ENCODE measurements at regions not wholly inside any gene's neighbourhood (a gene's known extent, or its start where the extent isn't known, plus 50 kb on each side); places are given as distances from the start of the nearest gene placed in this dataset.

- H4K20me1 ChIP-seq (ENCODE audit: insufficient read depth, low read length): no peaks in the 10 kb centered on the region
- H3K9me3 ChIP-seq (replicated peaks; ENCODE audit: insufficient read depth, low read length): no peaks in the 10 kb centered on the region
- no peak overlapping the region for H3K27ac ChIP-seq (ENCODE audit: low read length)
- no peak for TF ChIP-seq CTCF (IDR thresholded peaks at IDR 0.05; ENCODE audit: low read length)
- TF ChIP-seq EZH2 (optimal IDR thresholded peaks at IDR 0.05; ENCODE audit: low read depth, low read length): no peak
- TF ChIP-seq EZH2phosphoT487 (IDR thresholded peaks at IDR 0.05; ENCODE audit: low read length): no peak
- H3K4me3 ChIP-seq (ENCODE audit: low read length): no peak overlapping the region
- H3K9ac ChIP-seq (ENCODE audit: low read length): no peak overlapping the region
- DNase-seq: no peak
- no peak overlapping the region for H2AFZ ChIP-seq (ENCODE audit: low read length)
- H3K9me2 ChIP-seq (replicated peaks; ENCODE audit: insufficient read depth, low read length): no peaks in the 10 kb centered on the region
- no peaks in the 10 kb centered on the region for H3K4me1 ChIP-seq (ENCODE audit: low read length)
- H3K27me3 ChIP-seq (replicated peaks; ENCODE audit: insufficient read depth, low read length): no peaks in the 10 kb centered on the region
- no peaks in the 10 kb centered on the region for H3F3A ChIP-seq (ENCODE audit: insufficient read depth, low read length)
- no peaks in the 10 kb centered on the region for H3K36me3 ChIP-seq (replicated peaks; ENCODE audit: insufficient read depth, low read length)
- no peak overlapping the region for H3K4me2 ChIP-seq (ENCODE audit: low read depth, low read length)
- no peaks in the 10 kb centered on the region for H3K79me2 ChIP-seq (ENCODE audit: low read length)
Measured at GRCh38 chr14:85731186-85731585, 201.2 kb downstream of the FLRT2 start.

DNA sequence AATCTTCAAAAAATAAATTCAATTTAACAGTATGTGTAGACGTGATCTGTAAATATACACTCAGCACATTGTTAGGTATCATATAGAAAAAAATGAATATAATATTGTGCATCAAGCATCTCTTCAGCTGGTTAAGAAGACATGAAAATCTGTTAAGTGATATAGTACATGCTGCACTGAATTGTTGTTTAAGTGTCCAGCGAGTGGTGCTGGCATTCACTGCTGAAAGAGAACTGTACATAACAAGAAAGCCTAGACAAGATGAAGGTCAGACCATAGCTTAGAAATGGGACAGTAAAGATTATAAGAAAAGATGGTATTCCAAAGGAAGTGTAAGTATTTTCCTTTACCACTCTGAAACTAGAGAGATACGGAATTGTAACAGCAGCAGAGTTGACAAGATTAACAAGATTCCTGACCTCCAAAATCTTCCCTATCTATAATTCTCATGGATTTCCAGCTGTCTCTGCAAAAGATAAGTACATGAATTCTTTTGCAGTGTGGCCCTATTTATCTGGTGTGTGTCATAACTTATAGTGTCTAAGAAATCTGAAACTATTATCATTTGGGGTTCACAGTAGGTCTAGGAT, 198.6 kb downstream of the FLRT2 start:
- no peaks in the 10 kb centered on the region for H3K36me3 ChIP-seq (replicated peaks; ENCODE audit: insufficient read depth, low read length)
- H3F3A ChIP-seq (ENCODE audit: insufficient read depth, low read length): no peaks in the 10 kb centered on the region
- no peak for TF ChIP-seq EZH2 (optimal IDR thresholded peaks at IDR 0.05; ENCODE audit: low read depth, low read length)
- TF ChIP-seq EZH2phosphoT487 (IDR thresholded peaks at IDR 0.05; ENCODE audit: low read length): no peak
- TF ChIP-seq CTCF (IDR thresholded peaks at IDR 0.05; ENCODE audit: low read length): no peak
- H2AFZ ChIP-seq (ENCODE audit: low read length): no peak overlapping the region
- H3K9me2 ChIP-seq (replicated peaks; ENCODE audit: insufficient read depth, low read length): no peaks in the 10 kb centered on the region
- no peak overlapping the region for H3K9ac ChIP-seq (ENCODE audit: low read length)
- no peaks in the 10 kb centered on the region for H3K27me3 ChIP-seq (replicated peaks; ENCODE audit: insufficient read depth, low read length)
- H3K9me3 ChIP-seq (replicated peaks; ENCODE audit: insufficient read depth, low read length): no peaks in the 10 kb centered on the region
- no peaks in the 10 kb centered on the region for H3K4me1 ChIP-seq (ENCODE audit: low read length)
- no peaks in the 10 kb centered on the region for H3K79me2 ChIP-seq (ENCODE audit: low read length)
- H4K20me1 ChIP-seq (ENCODE audit: insufficient read depth, low read length): no peaks in the 10 kb centered on the region
- no peak for DNase-seq
- no peak overlapping the region for H3K4me2 ChIP-seq (ENCODE audit: low read depth, low read length)
- H3K27ac ChIP-seq (ENCODE audit: low read length): no peak overlapping the region
- no peak overlapping the region for H3K4me3 ChIP-seq (ENCODE audit: low read length)

- Histone ChIP-seq H3K9me2 (replicated peaks; ENCODE audit: insufficient read depth, low read length) (no peaks in the 10 kb centered on the region), H2AFZ (ENCODE audit: low read length) (no peak overlapping the region), H3K4me1 (ENCODE audit: low read length) (no peaks in the 10 kb centered on the region), H3K27me3 (replicated peaks; ENCODE audit: insufficient read depth, low read length) (no peaks in the 10 kb centered on the region), H3K4me2 (ENCODE audit: low read depth, low read length) (no peak overlapping the region), H4K20me1 (ENCODE audit: insufficient read depth, low read length) (no peaks in the 10 kb centered on the region), H3K36me3 (replicated peaks; ENCODE audit: insufficient read depth, low read length) (no peaks in the 10 kb centered on the region), H3F3A (ENCODE audit: insufficient read depth, low read length) (no peaks in the 10 kb centered on the region), H3K4me3 (ENCODE audit: low read length) (no peak overlapping the region), H3K9me3 (replicated peaks; ENCODE audit: insufficient read depth, low read length) (no peaks in the 10 kb centered on the region), H3K79me2 (ENCODE audit: low read length) (no peaks in the 10 kb centered on the region), H3K27ac (ENCODE audit: low read length) (no peak overlapping the region), H3K9ac (ENCODE audit: low read length) (no peak overlapping the region)
- no peak for DNase-seq
- TF ChIP-seq CTCF (IDR thresholded peaks at IDR 0.05; ENCODE audit: low read length) (no peak), EZH2phosphoT487 (IDR thresholded peaks at IDR 0.05; ENCODE audit: low read length) (no peak), EZH2 (optimal IDR thresholded peaks at IDR 0.05; ENCODE audit: low read depth, low read length) (no peak)
Measured at GRCh38 chr14:85714069-85714468, 184.1 kb downstream of the FLRT2 start.
